ENCODE measurements at regions not wholly inside any gene's neighbourhood (a gene's known extent, or its start where the extent isn't known, plus 50 kb on each side); places are given as distances from the start of the nearest gene placed in this dataset.

GRCh38 chr2:67218056-67218455, 179.1 kb upstream of the ETAA1 start:
- Histone ChIP-seq H3K27me3 (peaks cover 4% of the 10 kb centered on the region), H3K36me3 (no peaks in the 10 kb centered on the region), H3K4me3 (no peak overlapping the region), H3K4me1 (no peaks in the 10 kb centered on the region), H3K9me3 (no peaks in the 10 kb centered on the region), H3K27ac (no peak overlapping the region)
- no peak for TF ChIP-seq CTCF (IDR thresholded peaks at IDR 0.05)
- no peak for TF ChIP-seq EP300 (IDR thresholded peaks at IDR 0.05)
- TF ChIP-seq POLR2A (IDR thresholded peaks at IDR 0.05), result no peak
- no peak for TF ChIP-seq POLR2AphosphoS5 (IDR thresholded peaks at IDR 0.05)
- 69% methylated on average over 2 of the region's 2 CpGs for WGBS
- DNase-seq (ENCODE audit: low spot score in 2 of 2), result no peak

GRCh38 chr2:67219651-67220050, 177.5 kb upstream of the ETAA1 start:
- no peaks in the 10 kb centered on the region for H3K4me1 ChIP-seq
- no peak overlapping the region for H3K4me3 ChIP-seq
- no peak overlapping the region for H3K27ac ChIP-seq
- no peaks in the 10 kb centered on the region for H3K9me3 ChIP-seq
- no peaks in the 10 kb centered on the region for H3K36me3 ChIP-seq
- no peaks in the 10 kb centered on the region for H3K27me3 ChIP-seq
- TF ChIP-seq CTCF (IDR thresholded peaks at IDR 0.05) (no peak), EP300 (IDR thresholded peaks at IDR 0.05) (no peak), POLR2A (IDR thresholded peaks at IDR 0.05) (no peak), POLR2AphosphoS5 (IDR thresholded peaks at IDR 0.05) (no peak)
- DNase-seq (ENCODE audit: low spot score in 2 of 2), result no peak
- 80% methylated on average over 5 of the region's 5 CpGs for WGBS

- Histone ChIP-seq H3K9me3 (no peaks in the 10 kb centered on the region), H3K27me3 (no peaks in the 10 kb centered on the region), H3K4me1 (no peaks in the 10 kb centered on the region), H3K4me3 (no peak overlapping the region), H3K27ac (no peak overlapping the region), H3K36me3 (no peaks in the 10 kb centered on the region)
- no peak for DNase-seq (ENCODE audit: low spot score in 2 of 2)
- TF ChIP-seq CTCF (IDR thresholded peaks at IDR 0.05) (no peak), EP300 (IDR thresholded peaks at IDR 0.05) (no peak), POLR2A (IDR thresholded peaks at IDR 0.05) (no peak), POLR2AphosphoS5 (IDR thresholded peaks at IDR 0.05) (no peak)
- WGBS, result 70% methylated on average over 4 of the region's 4 CpGs
Measured at GRCh38 chr2:67221266-67221665, 175.9 kb upstream of the ETAA1 start.

- 77% methylated on average over 4 of the region's 4 CpGs for WGBS
- Histone ChIP-seq H3K27me3 (no peaks in the 10 kb centered on the region), H3K27ac (no peak overlapping the region), H3K9me3 (no peaks in the 10 kb centered on the region), H3K4me1 (no peaks in the 10 kb centered on the region), H3K4me3 (no peak overlapping the region), H3K36me3 (no peaks in the 10 kb centered on the region)
- no peak for DNase-seq (ENCODE audit: low spot score in 2 of 2)
- TF ChIP-seq POLR2A (IDR thresholded peaks at IDR 0.05), result no peak
Measured at GRCh38 chr2:67225287-67225973, 171.7 kb upstream of the ETAA1 start.

GRCh38 chr2:67229706-67230105, 167.4 kb upstream of the ETAA1 start:
- no peaks in the 10 kb centered on the region for H3K4me1 ChIP-seq
- no peak for TF ChIP-seq CTCF (IDR thresholded peaks at IDR 0.05)
- TF ChIP-seq POLR2A (IDR thresholded peaks at IDR 0.05), result no peak
- TF ChIP-seq POLR2AphosphoS5 (IDR thresholded peaks at IDR 0.05), result no peak
- no peak for TF ChIP-seq EP300 (IDR thresholded peaks at IDR 0.05)
- no peak for DNase-seq (ENCODE audit: low spot score in 2 of 2)

GRCh38 chr2:67232936-67233335, 164.2 kb upstream of the ETAA1 start:
- TF ChIP-seq POLR2A (IDR thresholded peaks at IDR 0.05), result no peak
- TF ChIP-seq CTCF (IDR thresholded peaks at IDR 0.05), result no peak
- TF ChIP-seq EP300 (IDR thresholded peaks at IDR 0.05), result no peak
- TF ChIP-seq POLR2AphosphoS5 (IDR thresholded peaks at IDR 0.05), result no peak
- no peaks in the 10 kb centered on the region for H3K9me3 ChIP-seq
- H3K4me3 ChIP-seq, result no peak overlapping the region
- no peaks in the 10 kb centered on the region for H3K36me3 ChIP-seq
- 73% methylated on average over 1 of the region's 1 CpG for WGBS
- no peak for DNase-seq (ENCODE audit: low spot score in 2 of 2)
- no peaks in the 10 kb centered on the region for H3K4me1 ChIP-seq
- H3K27me3 ChIP-seq, result no peaks in the 10 kb centered on the region
- no peak overlapping the region for H3K27ac ChIP-seq

More at GRCh38 chr2:67229706-67230105, 167.4 kb upstream of the ETAA1 start:
- Histone ChIP-seq H3K9me3 (no peaks in the 10 kb centered on the region), H3K27ac (no peak overlapping the region), H3K36me3 (no peaks in the 10 kb centered on the region), H3K27me3 (no peaks in the 10 kb centered on the region), H3K4me3 (no peak overlapping the region)
